ENCODE measurements at regions not wholly inside any gene's neighbourhood (a gene's known extent, or its start where the extent isn't known, plus 50 kb on each side); places are given as distances from the start of the nearest gene placed in this dataset.

DNA sequence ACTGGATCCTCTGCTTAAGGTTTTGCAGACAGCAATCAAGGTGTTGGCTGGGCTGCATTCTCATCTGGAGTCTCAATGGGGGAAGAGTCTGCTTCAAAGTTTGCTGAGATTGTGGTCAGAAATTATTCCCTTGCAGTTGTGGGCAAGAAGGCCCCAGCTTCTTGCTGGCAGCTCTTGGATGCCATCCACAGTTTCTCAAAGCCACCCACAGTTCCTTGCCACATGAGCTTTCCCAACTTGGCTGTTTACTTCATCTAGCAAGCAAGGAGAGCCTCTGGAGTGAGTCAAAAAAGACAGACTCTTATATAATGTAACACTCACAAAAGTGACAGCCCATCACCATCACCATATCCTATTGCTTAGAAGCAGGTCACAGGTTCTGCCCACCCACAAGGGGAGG, 62.1 kb upstream of the ABHD2 start:
- TF ChIP-seq, protein P1, sequence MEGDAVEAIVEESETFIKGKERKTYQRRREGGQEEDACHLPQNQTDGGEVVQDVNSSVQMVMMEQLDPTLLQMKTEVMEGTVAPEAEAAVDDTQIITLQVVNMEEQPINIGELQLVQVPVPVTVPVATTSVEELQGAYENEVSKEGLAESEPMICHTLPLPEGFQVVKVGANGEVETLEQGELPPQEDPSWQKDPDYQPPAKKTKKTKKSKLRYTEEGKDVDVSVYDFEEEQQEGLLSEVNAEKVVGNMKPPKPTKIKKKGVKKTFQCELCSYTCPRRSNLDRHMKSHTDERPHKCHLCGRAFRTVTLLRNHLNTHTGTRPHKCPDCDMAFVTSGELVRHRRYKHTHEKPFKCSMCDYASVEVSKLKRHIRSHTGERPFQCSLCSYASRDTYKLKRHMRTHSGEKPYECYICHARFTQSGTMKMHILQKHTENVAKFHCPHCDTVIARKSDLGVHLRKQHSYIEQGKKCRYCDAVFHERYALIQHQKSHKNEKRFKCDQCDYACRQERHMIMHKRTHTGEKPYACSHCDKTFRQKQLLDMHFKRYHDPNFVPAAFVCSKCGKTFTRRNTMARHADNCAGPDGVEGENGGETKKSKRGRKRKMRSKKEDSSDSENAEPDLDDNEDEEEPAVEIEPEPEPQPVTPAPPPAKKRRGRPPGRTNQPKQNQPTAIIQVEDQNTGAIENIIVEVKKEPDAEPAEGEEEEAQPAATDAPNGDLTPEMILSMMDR (IDR thresholded peaks at IDR 0.05; ENCODE audit: insufficient read depth, low read length), result no peak
- TF ChIP-seq POLR2AphosphoS5 (IDR thresholded peaks at IDR 0.05; ENCODE audit: low read depth) (no peak), GABPA (IDR thresholded peaks at IDR 0.05; ENCODE audit: low read depth) (no peak), SPI1 (IDR thresholded peaks at IDR 0.05; ENCODE audit: borderline replicate concordance, low read depth) (no peak)
- TF ChIP-seq, protein P2, sequence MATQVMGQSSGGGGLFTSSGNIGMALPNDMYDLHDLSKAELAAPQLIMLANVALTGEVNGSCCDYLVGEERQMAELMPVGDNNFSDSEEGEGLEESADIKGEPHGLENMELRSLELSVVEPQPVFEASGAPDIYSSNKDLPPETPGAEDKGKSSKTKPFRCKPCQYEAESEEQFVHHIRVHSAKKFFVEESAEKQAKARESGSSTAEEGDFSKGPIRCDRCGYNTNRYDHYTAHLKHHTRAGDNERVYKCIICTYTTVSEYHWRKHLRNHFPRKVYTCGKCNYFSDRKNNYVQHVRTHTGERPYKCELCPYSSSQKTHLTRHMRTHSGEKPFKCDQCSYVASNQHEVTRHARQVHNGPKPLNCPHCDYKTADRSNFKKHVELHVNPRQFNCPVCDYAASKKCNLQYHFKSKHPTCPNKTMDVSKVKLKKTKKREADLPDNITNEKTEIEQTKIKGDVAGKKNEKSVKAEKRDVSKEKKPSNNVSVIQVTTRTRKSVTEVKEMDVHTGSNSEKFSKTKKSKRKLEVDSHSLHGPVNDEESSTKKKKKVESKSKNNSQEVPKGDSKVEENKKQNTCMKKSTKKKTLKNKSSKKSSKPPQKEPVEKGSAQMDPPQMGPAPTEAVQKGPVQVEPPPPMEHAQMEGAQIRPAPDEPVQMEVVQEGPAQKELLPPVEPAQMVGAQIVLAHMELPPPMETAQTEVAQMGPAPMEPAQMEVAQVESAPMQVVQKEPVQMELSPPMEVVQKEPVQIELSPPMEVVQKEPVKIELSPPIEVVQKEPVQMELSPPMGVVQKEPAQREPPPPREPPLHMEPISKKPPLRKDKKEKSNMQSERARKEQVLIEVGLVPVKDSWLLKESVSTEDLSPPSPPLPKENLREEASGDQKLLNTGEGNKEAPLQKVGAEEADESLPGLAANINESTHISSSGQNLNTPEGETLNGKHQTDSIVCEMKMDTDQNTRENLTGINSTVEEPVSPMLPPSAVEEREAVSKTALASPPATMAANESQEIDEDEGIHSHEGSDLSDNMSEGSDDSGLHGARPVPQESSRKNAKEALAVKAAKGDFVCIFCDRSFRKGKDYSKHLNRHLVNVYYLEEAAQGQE (IDR thresholded peaks at IDR 0.05; ENCODE audit: insufficient replicate concordance, low read depth), result no peak

All from HL-60 (cell line).